NOMO-1 (cell line): ENCODE measurements at regions not wholly inside any gene's neighbourhood (a gene's known extent, or its start where the extent isn't known, plus 50 kb on each side); places are given as distances from the start of the nearest gene placed in this dataset.

ENCODE experiments used
- DNase-seq, 2 experiments: peaks; one replicate each; lab custom pipeline; 2025; ENCODE audit not compliant: unreplicated experiment in 2 of 2; lab: John Stamatoyannopoulos, UW

DNA sequence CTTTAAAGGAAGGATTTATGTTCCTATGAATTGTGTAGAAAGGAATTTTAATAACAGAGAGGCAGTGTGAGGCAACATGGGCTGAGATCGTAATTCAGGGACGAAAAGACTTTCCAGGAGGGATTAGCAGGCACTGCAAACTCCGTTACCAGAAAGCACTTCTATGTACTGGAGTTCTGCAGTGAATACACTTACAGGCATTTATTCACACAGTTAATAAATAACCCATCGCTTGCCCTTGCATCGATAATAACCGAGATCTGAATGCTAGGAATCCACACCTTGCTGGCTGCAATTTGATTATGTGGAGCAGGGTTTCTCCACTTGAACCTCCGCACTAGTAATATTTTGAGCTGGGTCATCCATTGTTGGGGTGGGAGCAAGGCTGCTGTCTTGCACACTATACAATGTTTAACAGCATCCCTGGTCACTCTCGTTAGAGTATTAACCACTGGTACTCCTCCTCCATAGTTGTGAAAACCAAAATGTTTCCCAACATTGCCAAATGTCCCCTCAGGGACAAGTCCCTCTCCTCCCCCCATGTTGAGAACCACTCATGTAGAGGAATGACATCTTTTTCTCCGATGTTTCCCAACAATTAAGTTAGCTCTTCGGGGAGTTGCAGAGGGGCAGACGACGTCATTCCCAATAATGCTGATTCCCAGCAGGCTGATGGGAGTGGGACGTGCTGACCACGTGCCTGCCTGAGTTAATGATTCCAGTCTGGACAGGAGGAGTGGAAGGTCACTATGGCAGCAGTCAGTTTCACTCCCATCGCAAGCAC is 99.5 kb downstream of the SNX19 start:
- no peak for DNase-seq

DNA sequence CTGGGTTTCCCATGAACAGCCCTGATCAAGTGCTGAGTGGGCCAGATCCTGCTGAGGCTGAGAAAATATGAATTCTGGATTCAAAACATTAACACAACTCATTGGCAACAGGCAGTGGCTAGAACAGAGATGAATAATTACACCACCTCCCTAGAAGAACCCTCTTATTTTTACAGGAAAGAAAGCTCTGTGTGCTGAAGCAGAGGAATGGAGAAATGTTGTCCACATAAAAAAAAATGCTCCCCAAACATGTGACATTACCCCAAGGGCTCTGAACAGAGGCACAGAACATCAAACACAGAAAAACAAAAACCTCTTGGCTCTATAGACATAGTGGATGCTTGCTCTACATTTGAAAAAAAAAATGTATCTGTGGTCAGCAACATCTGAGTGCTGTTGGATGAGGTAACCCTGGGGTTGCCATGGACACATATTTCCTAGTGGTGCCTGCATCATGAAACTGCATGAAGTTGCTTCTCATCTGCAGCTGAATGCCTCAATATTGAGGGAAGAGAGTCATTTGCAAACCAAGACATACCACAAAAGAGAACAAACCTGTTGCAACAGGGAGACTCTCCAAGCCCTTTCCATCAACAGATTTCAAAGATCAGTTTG is 98.8 kb downstream of the SNX19 start:
- DNase-seq: no peak

DNA sequence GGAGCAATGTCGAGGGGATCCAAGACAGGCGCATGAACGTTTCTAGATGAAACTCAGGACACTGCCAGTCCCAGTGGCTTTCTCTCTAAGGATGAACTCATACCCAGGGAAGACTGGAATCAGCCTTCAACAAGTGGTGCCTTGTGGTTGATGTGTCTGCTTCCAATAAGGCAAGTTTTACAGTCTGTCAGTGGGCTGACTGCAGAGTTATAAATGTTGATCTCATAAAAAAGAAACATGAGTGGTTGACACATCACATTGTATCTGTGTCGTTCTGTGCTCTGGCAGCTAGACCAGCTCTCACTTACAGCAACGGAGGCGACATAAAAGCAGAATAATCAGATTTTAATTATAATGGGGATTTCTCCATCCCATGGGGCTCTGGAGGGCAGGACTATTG is 96.7 kb downstream of the SNX19 start:
- DNase-seq: no peak
